HG02798 (cell line): ENCODE measurements at regions not wholly inside any gene's neighbourhood (a gene's known extent, or its start where the extent isn't known, plus 50 kb on each side); places are given as distances from the start of the nearest gene placed in this dataset.
"Not testable (repeated sequence)": the region's sequence is repeated elsewhere in the genome, so short reads cannot be mapped to it uniquely, and the experiment has no call there.

Source experiments
- ATAC-seq: cut with Tn5 transposase; IDR thresholded peaks from one replicate; pipeline ENCODE4 v1.9.1; 2021; ENCODE audit warnings: mild to moderate bottlenecking; ENCODE audit not compliant: unreplicated experiment, poor library complexity

- ATAC-seq: peak; percentile 83
Observed at GRCh38 chr3:82229397-82229796, 468.0 kb upstream of the GBE1 start.

GRCh38 chr3:82224661-82225060, 463.2 kb upstream of the GBE1 start:
- ATAC-seq: no peak

DNA sequence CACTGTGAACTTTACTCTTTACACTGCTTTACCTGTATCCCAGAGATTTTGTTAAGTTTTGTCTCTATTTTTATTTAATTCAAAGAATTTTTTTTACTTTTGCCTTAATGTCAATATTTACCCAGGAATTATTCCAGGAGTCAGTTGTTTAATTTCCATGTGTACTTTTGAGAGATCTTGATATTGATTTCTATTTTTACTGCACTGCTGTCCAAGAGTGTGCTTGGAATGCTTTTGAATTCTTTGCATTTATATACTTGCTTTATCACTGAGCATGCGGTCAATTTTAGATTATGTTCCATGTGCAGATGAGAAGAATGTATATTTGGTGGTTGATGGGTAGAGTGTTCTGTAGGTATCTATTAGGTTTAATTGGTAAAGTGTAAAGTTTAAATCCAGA, 461.0 kb upstream of the GBE1 start:
- ATAC-seq: no peak

DNA sequence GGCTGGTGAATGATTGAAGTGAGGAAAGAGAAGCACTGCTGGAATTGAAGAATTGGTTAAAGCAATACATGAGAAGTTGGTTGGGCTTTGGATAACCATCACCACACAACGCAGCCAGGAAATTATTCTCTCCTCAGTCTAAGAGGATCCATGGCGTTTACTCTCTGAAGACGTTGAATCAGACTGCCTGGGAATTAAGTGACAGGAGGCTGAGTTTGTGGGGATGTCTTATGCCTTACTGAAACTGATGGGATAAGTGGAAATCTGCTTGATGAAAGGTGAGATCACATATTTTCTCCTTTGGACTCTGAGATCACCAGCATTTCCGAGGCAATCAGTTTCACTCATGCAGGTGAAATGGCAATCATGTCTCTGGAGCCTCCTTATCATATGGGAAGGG, 456.1 kb upstream of the GBE1 start:
- ATAC-seq: no peak

DNA sequence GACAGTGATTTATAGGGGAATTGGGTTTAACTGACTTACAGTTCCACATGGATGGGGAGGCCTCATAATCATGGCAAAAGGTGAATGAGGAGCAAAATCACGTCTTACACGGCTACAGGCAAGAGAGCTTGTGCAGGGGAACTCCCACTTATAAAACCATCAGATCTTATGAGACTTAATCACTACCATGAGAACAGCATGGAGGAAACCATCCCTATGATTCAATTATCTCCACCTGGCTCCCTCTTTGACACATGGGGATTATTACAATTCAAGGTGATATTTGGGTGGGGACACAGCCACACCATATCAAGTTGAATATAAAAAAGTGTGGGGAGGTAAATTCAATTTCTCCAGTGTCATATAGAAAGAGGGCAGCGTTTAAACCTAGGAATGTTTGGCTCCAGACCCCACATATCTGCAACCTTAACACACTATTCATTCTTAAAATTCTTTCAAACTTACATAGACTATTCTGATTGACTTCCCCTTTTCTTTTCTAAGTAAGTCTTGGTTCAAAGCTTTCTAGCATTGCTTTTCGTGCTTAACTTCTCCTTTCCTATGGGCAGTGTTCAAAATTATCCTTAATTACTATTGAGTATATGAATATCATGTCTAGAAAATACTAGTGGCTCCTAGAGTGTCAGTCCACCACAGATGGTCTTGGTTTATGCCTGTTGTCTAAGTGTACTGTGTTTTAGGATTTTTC, 446.7 kb upstream of the GBE1 start:
- no peak for ATAC-seq

DNA sequence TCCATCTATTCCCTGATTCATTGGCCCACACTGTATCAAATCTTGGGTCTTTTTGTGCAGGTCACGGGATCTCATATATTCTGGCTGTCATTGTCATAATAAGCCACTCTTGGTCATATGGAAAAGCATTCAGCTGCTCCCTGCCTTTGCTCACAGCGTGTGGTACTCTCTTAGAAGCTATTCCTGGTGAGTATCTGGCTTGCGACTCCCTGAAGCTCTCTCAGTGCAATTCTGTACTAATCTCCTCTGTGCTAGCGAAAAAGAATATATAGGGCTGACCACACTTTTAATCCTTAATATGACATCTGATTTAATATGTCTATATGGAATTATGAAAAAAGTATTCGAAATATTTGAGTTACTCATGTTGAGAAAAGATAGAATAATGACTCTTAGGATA, 440.8 kb upstream of the GBE1 start:
- no peak for ATAC-seq

DNA sequence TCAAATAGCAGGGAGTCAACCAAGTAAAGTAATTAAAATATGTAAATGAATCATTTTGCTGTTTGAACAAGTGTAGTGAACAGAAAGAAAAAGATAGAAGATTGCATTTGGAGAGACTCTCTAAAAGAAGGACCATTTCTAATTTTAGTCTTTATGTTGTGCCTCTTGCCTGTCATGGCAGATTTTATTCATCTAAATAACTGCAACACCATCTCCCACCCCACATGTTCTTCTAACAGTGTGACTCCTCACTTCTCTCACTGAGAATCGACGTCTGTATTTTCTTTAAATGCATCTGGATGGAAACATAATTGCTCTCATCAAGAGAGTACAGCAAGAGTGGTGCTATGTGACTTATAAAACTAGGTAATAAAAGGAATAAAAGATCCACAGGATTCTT, 439.9 kb upstream of the GBE1 start:
- ATAC-seq: no peak

GRCh38 chr3:82198009-82198408, 436.6 kb upstream of the GBE1 start:
- ATAC-seq: no peak

DNA sequence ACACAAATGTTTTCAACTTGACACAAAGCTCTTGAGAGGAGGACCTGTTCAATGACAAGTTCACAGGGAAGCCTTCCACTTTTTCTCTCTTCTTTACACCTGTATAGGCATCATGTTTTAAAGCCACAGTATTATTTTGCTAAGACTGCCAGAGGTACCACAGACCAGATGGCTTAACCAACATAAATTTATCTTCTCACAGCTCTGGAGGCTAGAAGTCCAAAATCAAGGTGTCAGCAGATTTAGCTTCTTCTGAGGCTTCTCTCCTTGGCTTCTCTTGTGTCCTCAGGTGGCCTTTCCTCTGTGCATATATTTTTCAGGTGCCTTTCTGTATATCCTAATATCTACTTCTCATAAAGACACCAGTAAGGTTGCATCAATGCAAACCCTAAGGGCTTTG, 435.2 kb upstream of the GBE1 start:
- no peak for ATAC-seq

DNA sequence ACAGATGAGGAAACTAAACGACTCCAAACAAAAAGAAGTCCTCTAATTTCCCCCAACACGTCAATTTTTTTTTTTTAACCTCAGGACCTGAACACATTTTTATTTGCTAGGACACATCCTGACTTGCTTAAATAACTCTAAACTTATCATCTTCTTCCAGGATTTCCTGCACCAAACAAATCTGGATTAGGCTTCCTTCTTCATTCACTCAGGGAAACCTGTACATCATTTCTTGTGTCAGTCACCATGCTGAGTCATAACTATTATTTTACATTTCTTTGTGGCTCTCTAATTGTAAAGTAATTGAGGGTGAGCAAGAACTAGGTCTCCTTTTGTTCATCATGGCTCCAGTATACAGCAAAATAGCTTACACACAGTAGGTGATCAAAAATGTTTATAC, 433.4 kb upstream of the GBE1 start:
- ATAC-seq: no peak

DNA sequence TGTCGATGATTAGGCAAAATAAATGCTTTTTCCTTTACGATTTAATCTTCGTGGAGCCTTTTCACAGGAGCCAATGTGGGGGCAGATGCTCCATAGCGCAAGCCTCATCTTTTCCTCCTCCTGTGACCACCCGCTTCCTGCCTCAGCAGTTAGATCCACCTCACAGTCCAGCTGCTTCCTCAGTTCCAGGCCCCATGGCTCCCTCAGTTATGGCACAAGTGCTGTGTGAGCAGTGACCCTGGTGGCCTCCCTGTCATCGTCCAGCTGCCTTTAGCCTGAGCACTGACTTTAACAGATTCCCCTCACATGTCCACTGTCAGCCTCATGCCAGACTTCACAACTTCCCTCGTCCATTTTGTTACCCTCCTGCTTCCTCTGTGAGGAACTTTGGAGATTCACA, 424.6 kb upstream of the GBE1 start:
- ATAC-seq: no peak

GRCh38 chr3:82179291-82179690, 417.8 kb upstream of the GBE1 start:
- no peak for ATAC-seq

- ATAC-seq: no peak
Observed at GRCh38 chr3:82178291-82178690, 416.8 kb upstream of the GBE1 start.

GRCh38 chr3:82177774-82178173, 416.3 kb upstream of the GBE1 start:
- no peak for ATAC-seq

- ATAC-seq: no peak
Observed at GRCh38 chr3:82165266-82165665, 403.8 kb upstream of the GBE1 start.

DNA sequence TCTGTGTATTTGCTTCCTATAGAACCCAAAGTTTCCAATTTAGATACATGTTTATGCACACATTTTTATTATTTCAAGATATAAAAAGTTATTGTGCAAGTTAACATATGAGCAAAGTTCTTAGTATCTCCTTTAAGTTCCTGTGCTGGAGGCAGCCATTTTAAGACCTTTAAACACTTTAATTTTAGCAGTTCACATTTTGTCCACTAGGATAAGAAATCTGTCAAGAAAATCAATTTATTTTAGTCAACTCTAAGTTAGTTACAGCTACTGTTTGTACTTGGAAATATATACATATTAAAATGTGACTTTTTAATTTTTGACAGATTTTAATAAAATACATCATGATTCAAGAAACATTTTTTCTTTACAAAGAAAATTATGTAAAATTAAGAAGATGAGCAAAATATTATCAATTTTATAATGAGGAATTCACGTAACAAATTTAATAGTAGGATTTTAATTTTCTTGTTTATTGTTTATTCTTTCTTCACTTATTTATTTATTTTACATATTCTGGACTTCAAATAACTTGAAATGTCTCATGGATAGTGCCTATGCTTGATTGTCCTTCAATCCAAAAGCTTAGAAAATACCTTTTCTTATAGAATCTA, 402.6 kb upstream of the GBE1 start:
- ATAC-seq: no peak

DNA sequence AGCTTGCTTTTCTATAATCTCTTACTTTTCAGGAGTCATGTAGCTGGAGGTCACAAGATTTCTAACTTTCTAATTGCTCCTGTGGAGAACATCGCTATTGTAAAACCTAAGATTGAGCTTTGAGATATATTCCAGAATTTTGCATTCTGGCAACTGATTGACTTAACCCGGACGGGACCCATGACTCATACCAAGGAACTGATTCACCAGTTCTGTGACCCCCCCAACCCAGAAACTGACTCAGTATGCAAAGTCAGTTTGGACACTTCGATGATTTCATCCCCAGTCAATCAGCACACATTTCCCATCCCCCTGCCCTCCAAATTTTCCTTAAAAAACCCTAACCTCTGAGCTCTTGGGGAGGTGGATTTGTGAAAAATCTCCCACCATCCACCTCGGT, 396.5 kb upstream of the GBE1 start:
- no peak for ATAC-seq

DNA sequence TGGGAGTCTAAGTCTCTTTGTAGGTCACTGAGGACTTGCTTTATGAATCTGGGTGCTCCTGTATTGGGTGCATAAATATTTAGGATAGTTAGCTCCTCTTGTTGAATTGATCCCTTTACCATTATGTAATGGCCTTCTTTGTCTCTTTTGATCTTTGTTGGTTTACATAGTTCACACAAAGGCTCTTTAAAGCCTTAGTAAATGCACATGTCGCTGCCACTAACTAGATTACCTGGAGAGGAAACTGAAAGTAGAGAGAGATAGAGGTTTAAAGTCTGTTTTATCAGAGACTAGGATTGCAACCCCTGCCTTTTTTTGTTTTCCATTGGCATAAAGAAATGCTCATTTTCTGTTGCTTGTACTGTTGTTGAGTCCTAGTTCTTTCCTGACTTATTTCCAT, 392.4 kb upstream of the GBE1 start:
- ATAC-seq: not testable (repeated sequence)

GRCh38 chr3:82145742-82146141, 384.3 kb upstream of the GBE1 start:
- no peak for ATAC-seq

DNA sequence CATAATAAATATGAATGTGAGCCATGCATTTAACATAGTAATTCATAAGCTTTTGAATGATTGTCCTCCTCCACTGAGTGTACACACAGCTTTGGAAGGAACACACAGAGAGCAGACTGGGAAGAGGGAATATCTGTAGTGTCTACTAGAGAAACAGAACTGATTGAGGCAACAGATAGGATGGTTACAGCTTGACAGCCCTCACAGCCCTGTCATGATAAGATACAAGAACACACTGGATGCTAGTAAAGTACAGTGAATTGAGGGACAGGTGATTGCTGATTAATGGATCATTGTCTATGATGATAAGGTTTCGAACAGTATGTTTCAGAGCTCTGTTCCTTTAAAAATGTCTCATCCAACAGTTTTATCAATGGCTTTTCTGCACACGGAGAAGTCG, 383.4 kb upstream of the GBE1 start:
- no peak for ATAC-seq

DNA sequence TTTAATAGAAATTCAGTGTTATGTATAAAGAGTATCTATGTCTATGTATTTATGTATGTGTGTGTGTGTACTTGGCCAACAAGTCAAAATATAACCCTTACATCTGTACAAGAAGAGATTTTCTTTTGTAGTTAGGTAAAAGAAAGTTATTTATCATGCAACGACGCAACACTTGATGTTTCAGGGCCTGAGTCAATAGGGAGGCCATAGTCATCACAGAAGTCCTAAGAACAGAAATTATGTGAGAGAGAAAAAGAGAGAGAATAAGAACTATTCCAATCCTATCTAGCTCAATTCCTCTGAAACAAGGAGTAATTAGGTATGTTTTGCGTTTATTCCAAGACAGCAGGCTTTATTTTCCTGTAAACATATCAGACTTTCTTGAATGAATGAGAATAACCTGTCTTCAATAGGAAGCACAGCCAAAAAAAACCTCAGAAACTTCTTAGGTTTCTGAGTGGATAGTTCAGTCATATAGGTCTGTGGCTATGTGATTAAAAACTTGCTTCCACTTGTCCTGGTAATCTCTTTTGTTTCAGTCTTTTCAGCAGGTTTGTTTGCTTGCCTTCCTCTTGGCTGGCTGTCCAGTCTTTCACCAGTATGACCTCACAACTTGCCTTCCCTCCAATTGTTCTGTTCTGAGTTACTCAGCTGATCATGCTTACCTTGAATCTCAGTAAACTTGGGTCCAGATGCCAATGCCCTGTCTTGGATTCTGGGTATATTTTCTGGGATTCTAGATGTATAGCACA, 382.4 kb upstream of the GBE1 start:
- ATAC-seq: no peak

DNA sequence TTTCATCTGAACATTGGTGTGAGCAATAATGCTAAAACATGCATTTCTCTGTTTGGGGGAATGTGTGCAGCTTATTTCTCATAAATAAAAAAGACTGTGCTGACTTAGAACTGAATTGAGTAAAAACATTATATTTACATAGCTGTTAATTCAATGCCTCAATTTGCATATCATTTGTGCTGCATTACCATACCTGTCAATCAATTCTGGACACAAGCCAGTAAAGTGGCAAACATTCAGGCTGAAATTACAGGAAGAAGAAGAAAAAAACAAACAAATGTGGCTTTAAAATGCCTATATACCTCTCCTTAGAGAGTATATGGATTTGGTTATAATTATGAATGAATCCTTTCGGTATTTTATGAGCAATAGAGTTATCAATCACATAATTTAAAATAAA, 380.1 kb upstream of the GBE1 start:
- ATAC-seq: no peak
